Body of pancreas (tissue), 4 donors: ENCODE measurements at regions not wholly inside any gene's neighbourhood (a gene's known extent, or its start where the extent isn't known, plus 50 kb on each side); places are given as distances from the start of the nearest gene placed in this dataset.

Source experiments
- CTCF ChIP-seq, 7 experiments: fragments of 450-650 bp in 4 of 7; fragments of 200-600 bp in 3 of 7; sonication (generic) in 3 of 7; IDR thresholded peaks; one replicate each; pipeline ENCODE4 v1.5.1; 2016 to 2019; ENCODE audit warnings: antibody characterized with exemption in 7 of 7
- POLR2A ChIP-seq, 3 donors: fragments of 450-650 bp; IDR thresholded peaks; one replicate each; pipeline ENCODE4 v1.6.1; 2016; ENCODE audit warnings: antibody characterized with exemption in 3 of 3, mild to moderate bottlenecking in 2 of 3

DNA sequence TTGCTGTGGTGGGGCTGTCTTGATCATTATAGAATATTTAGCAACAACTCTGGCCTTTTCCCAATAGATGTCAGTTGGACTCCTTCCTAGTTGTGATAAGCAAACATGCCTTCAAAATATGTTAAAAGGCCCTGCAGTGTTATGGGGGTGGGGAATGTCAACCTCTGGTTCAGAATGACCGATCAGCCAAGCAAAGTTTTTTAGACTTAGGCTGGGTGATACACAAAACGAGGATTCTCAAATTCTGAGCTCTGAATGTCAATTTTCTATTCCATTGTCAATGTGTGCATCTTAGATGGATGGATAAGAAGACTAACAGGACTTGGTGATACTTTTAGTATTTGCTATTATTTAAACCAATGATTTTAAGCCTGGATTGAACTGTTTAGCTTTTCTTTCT, 940.0 kb upstream of the GRIA3 start:
- no peak for TF ChIP-seq POLR2A (IDR thresholded peaks at IDR 0.05)
- no peak for TF ChIP-seq CTCF (IDR thresholded peaks at IDR 0.05)
